ENCODE measurements at regions not wholly inside any gene's neighbourhood (a gene's known extent, or its start where the extent isn't known, plus 50 kb on each side); places are given as distances from the start of the nearest gene placed in this dataset.
"Not testable (repeated sequence)": the region's sequence is repeated elsewhere in the genome, so short reads cannot be mapped to it uniquely, and the experiment has no call there.

GRCh38 chr11:119586181-119586580 lies 142.8 kb downstream of the NECTIN1 start:
- no peak for DNase-seq

GRCh38 chr11:119585043-119585781 lies 143.8 kb downstream of the NECTIN1 start:
- DNase-seq: no peak

GRCh38 chr11:119584193-119585042 lies 144.6 kb downstream of the NECTIN1 start:
- DNase-seq: peak; percentile 67

GRCh38 chr11:119583585-119583984 lies 145.4 kb downstream of the NECTIN1 start:
- no peak for DNase-seq

- not testable (repeated sequence) for DNase-seq
Observed at GRCh38 chr11:119581396-119581795, 147.6 kb downstream of the NECTIN1 start.

GRCh38 chr11:119580751-119581150 lies 148.2 kb downstream of the NECTIN1 start:
- DNase-seq: no peak

GRCh38 chr11:119580081-119580480 lies 148.9 kb downstream of the NECTIN1 start:
- no peak for DNase-seq

GRCh38 chr11:119578521-119579191 lies 150.3 kb downstream of the NECTIN1 start:
- DNase-seq: peak; percentile 18

GRCh38 chr11:119573858-119574257 lies 150.9 kb upstream of the THY1 start:
- DNase-seq: no peak

GRCh38 chr11:119572481-119573424 lies 149.8 kb upstream of the THY1 start:
- no peak for DNase-seq

- no peak for DNase-seq
Observed at GRCh38 chr11:119571311-119571710, 148.3 kb upstream of the THY1 start.

- peak; percentile 68 for DNase-seq
Observed at GRCh38 chr11:119567688-119568582, 145.0 kb upstream of the THY1 start.

GRCh38 chr11:119566319-119566718 lies 143.3 kb upstream of the THY1 start:
- DNase-seq: no peak

- DNase-seq: not testable (repeated sequence)
Observed at GRCh38 chr11:119565693-119566092, 142.7 kb upstream of the THY1 start.

- no peak for DNase-seq
Observed at GRCh38 chr11:119560961-119561360, 138.0 kb upstream of the THY1 start.

GRCh38 chr11:119560291-119560690 lies 137.3 kb upstream of the THY1 start:
- no peak for DNase-seq

- DNase-seq: no peak
Observed at GRCh38 chr11:119552106-119552485, 129.1 kb upstream of the THY1 start.

- no peak for DNase-seq
Observed at GRCh38 chr11:119551420-119552105, 128.6 kb upstream of the THY1 start.

GRCh38 chr11:119550053-119550752 lies 127.2 kb upstream of the THY1 start:
- no peak for DNase-seq

GRCh38 chr11:119547511-119547910 lies 124.5 kb upstream of the THY1 start:
- no peak for DNase-seq
